ENCODE measurements at regions not wholly inside any gene's neighbourhood (a gene's known extent, or its start where the extent isn't known, plus 50 kb on each side); places are given as distances from the start of the nearest gene placed in this dataset.

DNA sequence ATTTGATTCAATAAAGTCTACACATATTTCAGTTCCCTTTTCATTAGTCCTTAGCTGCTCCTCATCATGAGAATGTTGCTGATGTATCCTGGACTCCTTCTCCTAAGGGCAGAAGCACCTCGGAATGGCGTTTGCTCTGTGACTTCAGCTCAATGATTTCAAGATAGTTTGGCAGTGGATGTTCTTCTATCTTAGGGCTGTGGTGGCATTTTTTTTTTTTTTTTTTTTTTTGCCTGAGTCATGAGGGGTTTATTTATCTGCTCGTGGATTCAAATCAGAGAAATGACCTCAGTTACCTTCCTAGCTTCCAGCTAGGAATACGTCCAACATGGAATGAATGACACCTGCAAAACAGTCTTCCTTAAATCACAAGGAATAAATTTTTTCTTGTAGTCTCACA, 220.0 kb upstream of the ZBED5 start:
- DNase-seq, result no peak

- DNase-seq, result no peak
Measured at GRCh38 chr11:11076879-11077278, 219.0 kb upstream of the ZBED5 start.

GRCh38 chr11:11076276-11076675, 218.4 kb upstream of the ZBED5 start:
- no peak for DNase-seq

DNA sequence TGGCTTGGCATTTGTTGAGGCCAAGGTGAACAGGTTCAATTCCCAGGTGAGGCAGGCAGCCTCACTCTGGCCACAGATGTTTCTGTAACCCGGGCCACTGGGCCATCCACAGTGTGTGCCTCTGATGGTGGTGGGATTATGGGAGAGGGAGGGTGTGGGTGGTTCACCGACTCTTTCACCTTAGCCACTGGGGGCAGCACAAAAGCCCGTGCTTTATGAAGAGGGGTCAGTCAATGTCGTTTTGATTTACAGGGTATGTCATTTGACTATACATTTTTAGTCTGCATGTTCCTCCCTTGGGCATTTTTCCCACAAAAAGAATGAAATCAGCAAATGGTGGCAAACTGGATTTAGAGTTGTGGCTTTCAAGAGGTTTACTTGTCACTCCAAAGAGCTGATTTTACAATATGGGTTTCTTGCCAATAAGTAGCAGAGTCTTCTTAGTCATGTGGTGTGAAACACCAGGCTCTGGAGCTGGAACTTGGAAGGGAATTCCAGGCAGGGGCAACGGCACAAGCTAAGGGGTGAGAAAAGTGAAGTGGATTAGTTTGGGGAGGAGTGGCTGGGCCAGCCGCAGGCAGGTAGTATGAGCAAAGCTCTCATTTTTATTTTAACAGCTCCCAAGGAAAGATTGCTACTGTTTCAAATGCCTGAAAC, 217.8 kb upstream of the ZBED5 start:
- DNase-seq, result no peak

DNA sequence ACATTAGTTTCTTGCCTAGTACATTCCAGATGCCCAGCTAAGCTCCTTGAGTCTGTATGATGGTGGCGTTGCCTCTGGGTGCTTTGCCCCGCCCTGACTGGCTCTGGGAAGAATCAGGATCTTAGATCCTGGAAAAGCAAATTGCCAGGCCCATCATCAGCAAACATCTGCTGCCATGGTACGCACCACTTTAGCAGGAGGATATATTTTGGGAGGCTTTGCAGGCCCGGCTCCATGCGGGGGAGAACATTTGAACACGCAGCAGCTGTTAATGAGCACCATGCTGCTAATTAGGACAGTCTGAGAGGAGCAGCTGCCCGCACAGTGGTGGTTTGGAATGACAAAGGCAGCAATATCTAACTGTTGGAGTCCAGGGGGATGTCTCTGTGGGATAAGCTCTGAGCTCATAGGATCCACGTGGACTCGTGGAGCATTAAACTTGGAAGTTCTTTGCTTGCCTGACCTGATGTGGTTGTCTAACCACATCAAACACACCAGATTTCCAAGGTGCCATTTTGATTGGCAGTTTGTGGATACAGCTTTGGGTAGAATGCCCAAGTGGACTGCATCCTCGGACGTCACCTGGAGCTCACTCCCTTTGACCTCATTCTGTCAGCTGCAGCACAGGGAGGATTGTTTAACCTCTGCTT, 217.0 kb upstream of the ZBED5 start:
- no peak for DNase-seq

GRCh38 chr11:11073996-11074395, 216.1 kb upstream of the ZBED5 start:
- no peak for DNase-seq

DNA sequence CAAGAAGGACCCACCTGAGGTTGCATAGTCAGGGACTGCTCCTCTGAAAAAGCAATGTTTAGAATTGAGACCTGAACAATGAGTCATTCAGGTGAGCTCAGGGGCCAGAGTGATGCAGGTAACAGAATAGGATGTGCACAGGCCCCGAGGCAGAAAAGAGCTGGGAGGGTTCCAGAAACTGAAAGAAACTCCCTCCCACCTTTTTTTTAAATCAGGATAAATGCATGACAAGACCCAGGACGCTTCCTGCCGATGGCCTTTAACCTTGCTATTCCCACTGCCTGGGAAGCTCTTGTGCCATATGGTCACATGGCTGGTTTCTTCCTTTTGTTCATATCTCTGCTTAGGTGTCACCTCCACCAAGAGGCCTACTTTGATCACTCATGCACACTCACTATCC, 214.2 kb upstream of the ZBED5 start:
- DNase-seq, result no peak

DNA sequence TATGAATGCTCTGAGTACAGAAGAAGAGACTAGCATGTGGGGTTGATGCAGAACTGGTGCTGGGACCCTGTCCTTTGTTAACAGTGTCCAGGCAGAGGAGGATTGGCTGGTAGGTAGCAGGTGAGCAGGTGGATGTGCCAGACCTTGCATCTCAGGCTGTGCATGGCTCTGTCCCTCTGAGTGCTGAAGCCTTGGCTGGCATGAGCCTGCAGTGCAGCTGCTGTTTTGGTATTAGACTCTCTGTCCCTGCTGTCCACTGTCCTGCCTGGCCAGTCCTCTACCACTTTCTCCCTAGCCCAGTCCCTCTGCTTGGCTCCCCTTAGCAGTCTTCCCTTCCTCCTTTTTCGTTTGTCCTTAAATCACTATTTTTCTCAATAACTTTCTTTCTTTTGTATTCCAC, 213.6 kb upstream of the ZBED5 start:
- DNase-seq, result no peak

GRCh38 chr11:11070976-11071375, 213.1 kb upstream of the ZBED5 start:
- DNase-seq, result no peak

DNA sequence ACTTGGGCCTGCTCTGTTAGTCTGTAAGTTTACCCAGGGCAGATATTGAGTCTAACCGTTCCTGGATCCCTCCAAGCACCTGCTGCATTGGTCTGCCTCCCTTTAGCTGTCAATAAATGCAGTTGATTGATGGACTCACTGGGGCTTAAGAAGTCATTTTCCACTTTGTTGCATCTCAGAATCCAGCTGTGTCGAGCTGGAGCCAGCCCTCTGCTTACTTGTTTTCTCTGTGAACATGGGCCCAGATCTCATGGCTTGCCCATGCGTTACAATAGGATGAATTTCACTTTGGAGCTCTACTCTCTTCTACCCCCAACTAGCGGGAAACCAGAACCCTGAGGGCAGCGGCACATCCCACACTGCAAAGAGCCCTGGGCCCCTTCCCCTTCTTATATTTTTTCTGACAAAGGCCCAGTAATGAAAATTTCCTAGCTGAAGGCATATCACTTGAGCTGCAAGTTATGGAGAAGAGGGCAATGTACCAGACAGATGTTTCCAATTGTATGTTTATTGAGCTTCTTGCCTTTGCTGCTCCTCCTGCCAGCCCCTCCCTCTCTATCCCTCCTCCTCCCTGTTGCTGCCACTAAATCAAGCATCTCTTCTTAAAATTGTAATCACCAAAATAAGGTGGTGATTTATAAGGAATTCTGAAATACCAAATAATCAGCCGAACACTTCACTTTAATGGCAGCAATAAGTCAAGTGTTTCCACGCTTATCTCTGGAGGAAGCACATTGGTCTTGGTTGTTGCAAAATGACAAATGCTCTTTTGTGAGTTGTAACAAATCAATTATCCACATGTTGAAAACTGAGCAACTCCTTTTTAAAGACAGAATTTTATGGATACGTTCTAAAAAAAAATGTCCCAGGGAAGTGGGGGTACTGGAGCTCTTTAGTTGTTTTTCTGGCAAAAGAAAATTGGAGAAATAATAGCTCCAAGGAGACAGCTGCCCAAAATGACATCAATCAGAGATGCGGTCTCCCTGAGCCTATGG, 212.3 kb upstream of the ZBED5 start:
- DNase-seq, result peak; percentile 57

DNA sequence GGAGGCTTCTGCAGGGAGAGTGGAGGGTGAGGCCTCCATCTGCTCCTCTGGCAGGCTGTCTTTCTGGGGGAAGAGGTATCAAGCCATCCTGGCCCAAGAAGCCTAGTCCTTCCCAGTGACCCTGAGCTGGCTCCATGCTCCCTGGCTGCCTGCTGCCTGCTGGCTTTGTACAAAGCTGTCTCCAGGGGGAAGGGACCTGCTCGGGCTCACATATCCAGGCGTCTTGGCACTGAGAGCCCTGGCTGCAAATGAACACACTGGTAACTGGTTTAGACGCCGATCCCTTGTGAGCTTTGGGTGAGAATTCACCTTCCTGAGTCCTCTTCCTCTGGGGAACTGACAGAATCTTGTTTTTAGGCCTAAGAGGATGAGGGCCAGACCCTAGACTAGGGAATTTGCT, 210.3 kb upstream of the ZBED5 start:
- DNase-seq, result no peak

- no peak for DNase-seq
Measured at GRCh38 chr11:11065396-11065795, 207.5 kb upstream of the ZBED5 start.

- DNase-seq, result no peak
Measured at GRCh38 chr11:11057472-11057854, 199.6 kb upstream of the ZBED5 start.

DNA sequence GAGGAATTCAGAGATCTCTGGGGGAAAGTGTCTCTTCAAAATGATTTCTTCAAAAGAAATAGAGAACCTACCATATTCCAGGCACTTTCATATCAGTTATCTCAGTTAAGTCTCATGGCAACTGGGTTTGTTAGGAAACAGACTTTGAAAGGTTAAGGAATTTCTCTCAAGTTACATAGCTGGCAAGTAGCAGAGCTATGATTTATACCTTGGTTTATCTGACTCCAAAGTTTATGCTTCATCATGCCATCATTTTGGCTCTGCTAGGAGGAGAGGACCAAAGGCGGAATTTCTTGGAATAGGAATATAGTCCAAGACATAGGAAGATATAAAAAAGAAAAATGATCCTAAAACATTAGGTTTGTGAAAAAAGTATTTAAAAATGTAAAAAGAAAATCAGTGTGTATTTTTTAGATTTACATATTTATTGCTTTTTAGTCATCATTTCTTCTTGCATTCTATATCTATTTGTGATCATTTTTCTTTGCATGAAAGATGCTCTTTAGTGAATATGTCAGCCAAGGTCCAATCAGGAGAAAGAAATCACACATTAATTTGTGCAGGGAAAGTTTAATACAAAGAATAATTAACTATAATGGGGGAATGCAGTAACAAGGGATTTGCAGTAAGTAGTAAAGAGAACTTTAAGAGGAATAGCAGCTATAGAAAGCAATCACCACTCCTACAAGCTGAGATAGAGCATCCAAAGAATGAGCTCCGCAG, 199.1 kb upstream of the ZBED5 start:
- DNase-seq, result no peak

DNA sequence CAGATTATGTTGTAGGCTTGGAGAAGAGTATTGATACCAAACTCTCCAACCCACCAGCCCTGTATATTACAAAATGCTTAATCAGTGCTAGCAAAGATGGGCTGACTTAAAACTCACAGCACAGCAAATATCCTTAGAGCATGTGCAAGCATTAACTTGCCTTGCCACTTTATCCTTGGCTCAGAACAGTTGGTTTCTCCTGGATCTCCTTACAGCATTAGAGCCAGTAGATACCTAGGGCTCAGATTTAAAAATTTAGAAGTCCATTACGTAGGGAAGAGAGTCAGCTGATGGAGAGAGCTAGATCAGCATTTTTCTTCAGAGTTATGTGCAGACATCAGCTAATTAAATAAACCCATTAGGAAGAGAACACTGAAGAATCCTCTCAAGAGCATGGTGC, 198.5 kb upstream of the ZBED5 start:
- no peak for DNase-seq

GRCh38 chr11:11047851-11048610, 190.2 kb upstream of the ZBED5 start:
- no peak for DNase-seq

GRCh38 chr11:11046781-11047180, 188.9 kb upstream of the ZBED5 start:
- no peak for DNase-seq

GRCh38 chr11:11045156-11045930, 187.5 kb upstream of the ZBED5 start:
- no peak for DNase-seq

DNA sequence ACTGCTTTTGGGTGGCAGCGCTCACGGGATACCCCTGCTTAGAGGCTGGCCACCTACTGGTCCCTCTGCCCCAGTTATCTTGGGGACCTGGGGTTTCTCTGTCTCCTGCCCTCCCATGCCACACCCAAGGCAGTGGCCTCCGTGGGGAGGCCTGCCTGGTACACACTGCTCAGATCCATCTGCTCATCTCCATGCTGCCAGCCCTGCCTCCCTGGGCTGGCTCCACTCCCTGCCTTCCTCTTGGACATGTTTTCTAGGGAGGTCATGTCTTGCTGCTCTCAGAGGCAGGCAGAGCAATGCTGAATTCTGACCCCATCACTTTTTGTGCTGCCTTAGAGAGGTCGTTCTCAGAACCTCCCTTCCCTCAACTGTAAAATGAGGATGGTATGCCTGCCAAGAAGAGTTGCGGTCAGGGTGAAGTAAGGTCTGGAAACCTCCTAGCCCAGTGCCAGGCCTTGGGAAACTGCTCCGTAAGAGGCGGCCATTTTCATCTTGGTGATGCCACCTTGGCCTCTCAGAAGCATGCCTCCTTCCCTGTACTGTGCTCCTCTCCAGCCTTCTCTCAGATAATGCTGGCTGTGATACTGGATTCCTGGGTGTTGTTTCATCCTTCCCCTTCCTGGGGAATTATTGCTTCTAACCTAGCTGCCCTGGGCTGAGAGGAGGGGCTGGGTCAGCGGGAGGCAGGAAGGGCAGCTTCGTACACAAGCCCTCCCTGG, 186.4 kb upstream of the ZBED5 start:
- DNase-seq, result no peak

DNA sequence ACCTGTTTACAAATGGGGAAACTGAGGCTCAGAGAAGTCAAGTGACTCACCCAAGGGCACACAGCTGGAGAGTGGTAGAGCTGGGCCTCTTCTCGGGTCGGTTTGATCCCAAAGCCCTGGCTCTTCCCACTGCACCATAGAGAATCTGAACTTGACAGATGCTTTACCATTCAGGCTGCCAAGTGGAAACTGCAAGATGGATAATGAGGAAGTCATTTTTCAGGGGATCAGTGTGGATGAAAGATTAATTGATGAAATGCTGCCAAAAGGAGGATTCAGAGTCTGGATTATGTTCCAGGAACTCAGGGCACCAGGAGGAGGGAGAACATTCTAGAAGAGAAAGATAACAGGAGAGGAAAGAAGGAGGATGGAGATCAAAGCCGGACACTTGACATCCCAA, 185.9 kb upstream of the ZBED5 start:
- DNase-seq, result no peak
